Stomach (tissue), 8 donors: ENCODE measurements at regions not wholly inside any gene's neighbourhood (a gene's known extent, or its start where the extent isn't known, plus 50 kb on each side); places are given as distances from the start of the nearest gene placed in this dataset.

Experiments
- DNase-seq, 2 donors: peaks; one replicate each; pipeline versions ENCODE4 v3.0.0 to v3.0.0-alpha.2; 2013 to 2019
- H3K27ac ChIP-seq, 5 donors: fragments of 200-600 bp in 4 of 5; sonication (generic) in 4 of 5; one replicate each; pipeline ENCODE4 v1.5.1; 2013 to 2019; ENCODE audit warnings: mild to moderate bottlenecking in 1 of 5, moderate library complexity in 1 of 5
- H3K27me3 ChIP-seq, 3 donors: fragments of 200-600 bp; sonication (generic); one replicate each; pipeline ENCODE4 v1.5.1; 2017 to 2019; ENCODE audit warnings: mixed run types in 1 of 3
- H3K36me3 ChIP-seq, 4 donors: fragments of 200-600 bp; sonication (generic); 1 replicate in 3 of 4; 2 replicates in 1 of 4; pipeline ENCODE4 v1.5.1; 2016 to 2019
- H3K4me1 ChIP-seq, 4 donors: fragments of 200-600 bp; sonication (generic); one replicate each; pipeline ENCODE4 v1.5.1; 2016 to 2019
- H3K4me3 ChIP-seq, 4 donors: fragments of 200-600 bp; sonication (generic) in 3 of 4; one replicate each; pipeline ENCODE4 v1.5.1; 2016 to 2019; ENCODE audit warnings: mild to moderate bottlenecking in 1 of 4
- H3K9me3 ChIP-seq, 4 donors: fragments of 200-600 bp; sonication (generic); one replicate each; pipeline ENCODE4 v1.5.1; 2016 to 2019
- CTCF ChIP-seq, 7 experiments: fragments of 450-650 bp in 4 of 7; fragments of 200-600 bp in 3 of 7; sonication (generic) in 3 of 7; IDR thresholded peaks; one replicate each; pipeline ENCODE4 v1.5.1; 2016 to 2019; ENCODE audit warnings: antibody characterized with exemption in 7 of 7, control low read depth in 2 of 7, mild to moderate bottlenecking in 1 of 7
- EP300 ChIP-seq: sonication (generic); formaldehyde crosslinking; IDR thresholded peaks from one replicate; pipeline ENCODE4 v1.6.1; 2017; ENCODE audit warnings: antibody characterized with exemption
- POLR2A ChIP-seq, 4 donors: fragments of 450-650 bp; IDR thresholded peaks; one replicate each; pipeline ENCODE4 v1.6.1; 2016; ENCODE audit warnings: antibody characterized with exemption in 4 of 4, control low read depth in 2 of 4, mild to moderate bottlenecking in 1 of 4, moderate library complexity in 1 of 4
- POLR2AphosphoS5 ChIP-seq, 3 donors: sonication (generic); formaldehyde crosslinking; IDR thresholded peaks; one replicate each; pipeline ENCODE4 v1.6.1; 2016; ENCODE audit warnings: antibody characterized with exemption in 3 of 3
- WGBS, 5 donors: extraction: QIAGEN DNeasy Blood & Tissue Kit in 3 of 5; methylation state at CpG; one replicate each; pipeline versions ENCODE4 v1.1.5 to v1.1.7; 2013 to 2018; 5-methylcytosine and 5-hydroxymethylcytosine counted together
- intact Hi-C: fragments of 100-400 bp; cut with DNase I; formaldehyde crosslinking; loops from one replicate; pipeline ENCODE4 v1.15.1; 2023; ENCODE audit warnings: low total_unique reads
- donor health status: healthy with polysubstance abuse.
- donor health status: Bipolar disorder and iron deficiency.
- donor health status: healthy.

GRCh38 chr2:240372101-240372500 is 63.4 kb upstream of the GPC1 start:
- H3K36me3 ChIP-seq, result no peaks in the 10 kb centered on the region
- intact Hi-C loops, result no loop called here
- H3K4me1 ChIP-seq, result peaks cover 15 to 36% (median 20%) of the 10 kb centered on the region in 4 donors
- 51 to 81% (median 74%) methylated on average over 3 to 5 of the region's 5 CpGs for WGBS, 5 donors
- H3K9me3 ChIP-seq, result no peaks in the 10 kb centered on the region
- no peak for TF ChIP-seq CTCF (IDR thresholded peaks at IDR 0.05)
- H3K27ac ChIP-seq, result peak overlapping the region in 1 of 5 donors; percentile 73
- DNase-seq, result peak in 1 of 2 donors; percentile 52
- no peaks in the 10 kb centered on the region for H3K27me3 ChIP-seq
- no peak overlapping the region for H3K4me3 ChIP-seq

- intact Hi-C loops, result no loop called here
- TF ChIP-seq EP300, result no peak
- TF ChIP-seq POLR2AphosphoS5 (IDR thresholded peaks at IDR 0.05), result no peak
- TF ChIP-seq CTCF (IDR thresholded peaks at IDR 0.05), result no peak
- no peak for TF ChIP-seq POLR2A (IDR thresholded peaks at IDR 0.05)
- Histone ChIP-seq H3K27me3 (no peaks in the 10 kb centered on the region), H3K9me3 (no peaks in the 10 kb centered on the region), H3K4me3 (no peak overlapping the region), H3K4me1 (peaks cover 15 to 36% (median 20%) of the 10 kb centered on the region in 4 donors), H3K36me3 (no peaks in the 10 kb centered on the region), H3K27ac (peak overlapping the region in 4 of 5 donors; percentile 46 to 72 (median 61))
- WGBS, 5 donors, result 90 to 96% (median 91%) methylated on average over 10 to 20 of the region's 20 CpGs
- no peak for DNase-seq
Observed at GRCh38 chr2:240373289-240373885, 62.1 kb upstream of the GPC1 start.

- Histone ChIP-seq H3K9me3 (no peaks in the 10 kb centered on the region), H3K4me1 (peaks cover 14 to 28% (median 19%) of the 10 kb centered on the region in 4 donors), H3K4me3 (no peak overlapping the region), H3K27me3 (no peaks in the 10 kb centered on the region), H3K27ac (peak overlapping the region; percentile 46 to 72 (median 59)), H3K36me3 (no peaks in the 10 kb centered on the region)
- intact Hi-C loops, result no loop called here
- 42 to 50% (median 44%) methylated on average over 11 to 22 of the region's 22 CpGs for WGBS, 5 donors
- TF ChIP-seq EP300, result no peak
- TF ChIP-seq POLR2AphosphoS5 (IDR thresholded peaks at IDR 0.05), result peak in 2 of 3 donors; percentile 18 to 58
- TF ChIP-seq CTCF (IDR thresholded peaks at IDR 0.05), result no peak
- DNase-seq, result peak; percentile 34 to 85
Observed at GRCh38 chr2:240374085-240374907, 61.2 kb upstream of the GPC1 start.

- H3K9me3 ChIP-seq, result peaks cover 0 to 2% (median 0%) of the 10 kb centered on the region in 4 donors
- DNase-seq, result no peak
- peak overlapping the region in 2 of 5 donors; percentile 63 to 72 for H3K27ac ChIP-seq
- intact Hi-C loops, result no loop called here
- peaks cover 6 to 20% (median 12%) of the 10 kb centered on the region in 4 donors for H3K4me1 ChIP-seq
- H3K27me3 ChIP-seq, result no peaks in the 10 kb centered on the region
- 83 to 92% (median 90%) methylated on average over 28 of the region's 28 CpGs for WGBS, 5 donors
- no peak overlapping the region for H3K4me3 ChIP-seq
- no peaks in the 10 kb centered on the region for H3K36me3 ChIP-seq
- TF ChIP-seq POLR2A (IDR thresholded peaks at IDR 0.05) (no peak), POLR2AphosphoS5 (IDR thresholded peaks at IDR 0.05) (no peak), CTCF (IDR thresholded peaks at IDR 0.05) (no peak), EP300 (no peak)
Observed at GRCh38 chr2:240375024-240375645, 60.3 kb upstream of the GPC1 start.
